ENCODE measurements at regions not wholly inside any gene's neighbourhood (a gene's known extent, or its start where the extent isn't known, plus 50 kb on each side); places are given as distances from the start of the nearest gene placed in this dataset.

DNA sequence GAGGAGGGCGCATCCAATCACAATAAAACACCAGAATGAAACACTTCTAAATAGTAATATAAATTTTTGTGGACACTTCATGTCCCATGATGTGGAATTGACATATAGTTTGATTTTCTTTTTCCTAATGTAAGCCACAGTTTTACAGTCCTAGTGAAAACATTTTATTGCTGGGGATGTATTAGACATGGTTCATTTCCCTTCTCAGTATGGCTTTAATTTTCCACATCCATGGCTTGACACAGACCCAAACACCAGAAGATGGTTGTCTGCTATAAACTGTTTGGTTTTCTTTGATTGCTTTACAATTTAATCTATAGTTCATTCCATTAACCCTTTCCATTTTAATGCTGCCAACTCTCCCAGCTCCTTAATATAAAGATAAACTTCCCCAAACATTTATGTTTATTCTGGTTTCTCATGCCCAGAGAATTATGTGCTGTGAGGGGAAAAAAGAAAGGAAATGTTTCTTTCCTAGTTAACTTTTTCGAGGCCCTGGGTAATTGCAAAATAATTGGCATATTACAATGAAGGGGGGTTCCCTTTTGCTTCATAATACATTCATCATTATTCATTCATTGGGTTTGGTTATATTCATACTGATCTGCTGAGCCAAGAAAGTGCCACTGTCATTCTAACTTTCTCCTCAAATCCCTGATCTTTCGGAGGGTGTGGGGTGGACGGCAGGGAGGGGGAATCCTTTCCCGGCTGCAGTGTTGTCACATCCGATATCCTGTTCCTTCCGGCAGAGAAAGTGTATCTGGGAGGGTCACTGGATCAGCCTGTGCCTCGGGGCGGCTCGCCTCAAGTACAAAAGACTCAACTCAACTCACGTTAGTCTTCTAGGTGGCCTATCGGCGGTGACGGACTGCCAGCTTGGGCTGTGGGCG lies 127.6 kb upstream of the TFAP2D start:
- TF ChIP-seq TCF12 (IDR thresholded peaks at IDR 0.05) (no peak), RCOR1 (IDR thresholded peaks at IDR 0.05; ENCODE audit: low read length) (no peak), GABPA (IDR thresholded peaks at IDR 0.05; ENCODE audit: low read depth) (no peak), SMC3 (IDR thresholded peaks at IDR 0.05; ENCODE audit: low read depth, low read length) (no peak), EZH2phosphoT487 (IDR thresholded peaks at IDR 0.05; ENCODE audit: borderline replicate concordance, low read depth) (no peak), MAX (IDR thresholded peaks at IDR 0.05; ENCODE audit: low read depth) (no peak), FOXM1 (IDR thresholded peaks at IDR 0.05; ENCODE audit: low read depth) (no peak), EP300 (IDR thresholded peaks at IDR 0.05; ENCODE audit: borderline replicate concordance in 1 of 2, low read depth in 1 of 2, low read length in 1 of 2) (no peak), CTCF (IDR thresholded peaks at IDR 0.05) (no peak), TAF1 (IDR thresholded peaks at IDR 0.05; ENCODE audit: borderline replicate concordance, low read depth, low read length) (no peak)
